IPS-NIHi7 (cell line): ENCODE measurements at regions not wholly inside any gene's neighbourhood (a gene's known extent, or its start where the extent isn't known, plus 50 kb on each side); places are given as distances from the start of the nearest gene placed in this dataset.

ENCODE experiments used
- DNase-seq: peaks from one replicate; pipeline ENCODE4 v3.0.0; 2012; ENCODE audit warnings: mixed read lengths; ENCODE audit errors: extremely low spot score

DNA sequence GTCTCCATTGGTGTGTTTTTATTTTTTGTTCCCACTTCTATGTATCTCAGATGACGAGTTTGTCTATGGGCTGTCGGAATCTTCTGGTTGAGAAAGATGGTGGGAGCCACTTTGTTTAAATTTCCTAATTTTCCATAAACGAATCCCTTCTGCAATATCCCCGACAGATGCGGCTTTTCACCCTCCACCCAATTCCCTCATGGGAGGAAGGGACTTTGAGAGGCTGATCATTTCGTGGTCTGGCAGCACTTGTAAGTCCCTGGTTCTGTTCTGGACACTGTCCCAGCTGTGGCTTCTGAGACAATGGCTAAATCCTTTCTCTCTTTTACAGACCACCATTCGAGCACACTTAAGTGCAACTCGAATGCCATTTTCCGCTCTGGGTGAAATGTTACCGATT lies 72.2 kb upstream of the PUDP start:
- no peak for DNase-seq

DNA sequence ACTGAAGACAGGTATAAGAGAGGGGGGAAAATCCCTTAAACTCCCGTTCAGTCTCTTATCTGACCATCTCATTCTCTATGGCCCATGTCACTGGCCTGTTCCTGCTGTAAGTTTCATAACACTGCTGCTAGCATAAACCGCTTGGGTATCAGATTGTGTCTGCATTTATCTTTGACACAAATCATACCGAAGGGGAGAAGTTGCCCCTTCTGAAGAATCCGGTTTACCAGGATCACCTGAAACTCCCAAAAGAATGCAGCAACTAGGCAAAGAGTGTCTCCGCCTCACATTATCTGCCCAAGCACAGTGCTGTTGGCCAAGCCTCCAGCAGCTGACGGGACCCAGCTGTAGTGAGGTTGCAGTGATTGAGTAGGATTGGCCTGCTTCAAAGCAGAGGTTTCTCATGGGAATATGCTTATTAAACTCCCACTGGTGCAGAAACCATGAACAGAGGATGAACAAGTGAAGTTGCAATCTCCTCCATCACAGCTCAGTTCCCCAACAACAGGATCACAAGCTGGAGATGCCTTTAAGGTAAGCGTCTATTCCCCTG lies 71.3 kb upstream of the PUDP start:
- DNase-seq, result peak; percentile 18

DNA sequence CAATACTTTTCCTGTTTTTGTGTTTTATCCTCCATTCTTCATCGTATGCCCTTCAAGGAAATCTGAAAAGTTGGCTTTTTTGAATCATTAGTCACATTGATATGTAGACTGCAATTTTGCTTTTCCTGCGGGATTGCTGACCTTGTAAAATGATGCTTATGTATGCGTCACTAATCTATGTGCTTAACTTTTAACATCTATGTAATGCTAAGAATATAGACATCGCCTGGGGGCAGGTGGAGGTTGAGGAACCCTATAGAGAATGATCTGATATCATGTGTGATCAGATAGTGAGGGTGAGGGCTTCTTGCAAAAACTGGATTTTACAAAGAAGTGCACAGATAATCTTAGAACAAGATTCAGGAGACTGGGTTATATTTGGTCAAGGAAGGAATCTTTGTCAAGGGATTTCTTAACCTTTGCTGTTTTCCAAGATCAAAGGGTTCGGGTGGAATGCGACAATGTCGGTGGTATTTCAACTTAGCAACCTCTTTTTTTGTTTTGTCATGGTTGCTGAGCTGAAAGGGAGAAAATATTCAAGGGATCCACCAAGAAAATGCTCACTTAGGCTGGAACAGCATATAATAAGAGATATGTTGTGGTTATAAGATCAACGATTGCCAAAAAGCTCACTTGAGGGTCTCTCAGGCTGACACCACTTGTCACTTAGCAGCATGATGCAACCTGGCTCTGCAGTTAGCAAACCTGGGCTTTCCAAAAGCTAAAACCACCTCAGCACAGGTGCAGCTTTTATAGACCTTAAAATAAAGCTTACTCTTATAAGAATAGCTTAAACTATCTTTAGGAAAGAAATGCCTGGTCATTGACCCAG lies 70.6 kb upstream of the PUDP start:
- no peak for DNase-seq

DNA sequence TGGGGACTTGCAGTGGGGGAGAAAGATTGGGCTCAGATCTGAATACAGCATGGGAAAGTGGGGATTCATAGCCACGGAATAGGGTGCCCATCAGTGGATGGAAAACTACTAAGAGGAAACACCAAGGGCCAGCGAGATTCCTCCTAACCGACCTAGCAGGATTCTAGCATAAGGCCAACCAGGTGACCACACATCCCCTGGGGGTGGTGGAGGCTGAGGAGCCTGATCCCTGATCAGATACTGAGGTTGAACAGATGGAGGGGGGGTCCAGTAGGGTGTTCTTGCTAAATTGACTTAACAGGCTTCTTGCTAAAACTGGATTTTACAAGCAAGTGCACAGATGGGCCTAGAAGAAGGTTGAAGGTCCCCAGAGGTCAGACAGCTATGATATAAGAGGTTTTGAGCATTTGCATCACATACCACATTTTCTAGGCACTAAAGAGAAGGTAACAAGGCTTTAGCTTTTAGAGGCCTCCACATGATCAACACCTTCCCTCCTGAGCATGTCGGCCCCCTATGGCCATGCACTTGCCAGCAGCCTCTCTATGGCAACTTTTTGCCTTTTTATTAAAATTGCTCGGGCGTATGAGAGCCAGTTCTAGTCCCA lies 69.1 kb upstream of the PUDP start:
- no peak for DNase-seq

DNA sequence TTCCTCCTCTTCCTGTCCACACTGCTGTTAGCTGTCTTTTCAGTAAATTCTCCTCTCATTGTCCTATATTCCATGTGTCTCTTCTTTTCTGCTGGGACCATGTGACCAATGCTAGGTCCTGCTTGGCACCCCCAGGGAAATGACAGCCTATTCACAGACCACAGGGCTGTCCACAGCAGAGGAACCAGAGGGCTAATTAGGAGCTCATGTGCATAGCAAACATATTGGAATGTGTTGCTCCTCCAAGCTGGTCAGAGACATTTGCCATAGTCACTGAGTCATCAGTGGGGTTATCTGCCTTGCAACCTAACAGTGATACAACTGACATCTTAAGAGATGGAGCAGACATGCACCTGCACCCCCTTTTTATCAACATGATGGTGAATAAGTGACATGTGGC lies 67.9 kb upstream of the PUDP start:
- no peak for DNase-seq

DNA sequence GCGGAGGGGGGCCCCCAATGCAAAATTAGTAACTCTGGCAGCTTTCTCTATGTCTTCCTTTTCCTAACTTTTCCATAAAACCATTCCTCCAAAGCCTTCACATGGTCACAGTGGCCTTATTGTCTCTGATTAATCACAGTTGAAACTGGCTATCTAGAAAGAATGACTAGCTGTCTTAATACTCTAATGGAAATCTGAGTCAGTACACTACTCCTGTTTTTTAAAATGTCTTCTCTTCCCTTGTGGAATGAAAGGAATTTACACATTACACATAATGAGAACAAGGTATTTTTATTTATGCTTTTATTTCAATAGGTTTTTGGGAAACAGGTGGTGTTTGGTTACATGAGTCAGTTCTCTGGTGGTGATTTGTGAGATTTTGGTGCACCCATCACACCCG lies 66.3 kb upstream of the PUDP start:
- no peak for DNase-seq

DNA sequence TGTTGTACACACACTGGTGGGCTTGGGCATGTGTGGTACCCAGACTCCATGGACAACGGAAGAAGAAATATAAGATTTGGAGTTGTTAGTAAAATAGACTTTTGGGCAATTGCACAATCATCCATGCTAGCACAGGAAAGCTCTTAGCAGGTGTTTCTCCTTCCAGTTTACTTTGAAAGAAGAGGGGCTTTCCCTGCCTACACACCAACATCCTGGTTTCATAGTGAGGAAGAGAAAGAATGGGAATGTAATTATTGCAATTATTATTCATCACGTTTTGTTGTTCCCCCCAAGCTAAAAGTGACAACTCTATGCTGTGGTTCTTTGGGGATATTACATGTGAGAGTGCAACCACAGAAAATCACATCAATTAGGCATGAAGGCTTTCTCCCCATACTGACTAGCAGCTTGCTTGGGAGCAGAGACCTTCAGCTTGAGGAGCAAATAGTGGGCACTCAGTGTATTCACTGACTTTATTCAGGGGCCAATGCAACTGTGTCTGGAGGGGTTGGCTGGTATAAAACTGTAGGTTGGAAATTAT lies 57.2 kb upstream of the PUDP start:
- DNase-seq, result no peak

DNA sequence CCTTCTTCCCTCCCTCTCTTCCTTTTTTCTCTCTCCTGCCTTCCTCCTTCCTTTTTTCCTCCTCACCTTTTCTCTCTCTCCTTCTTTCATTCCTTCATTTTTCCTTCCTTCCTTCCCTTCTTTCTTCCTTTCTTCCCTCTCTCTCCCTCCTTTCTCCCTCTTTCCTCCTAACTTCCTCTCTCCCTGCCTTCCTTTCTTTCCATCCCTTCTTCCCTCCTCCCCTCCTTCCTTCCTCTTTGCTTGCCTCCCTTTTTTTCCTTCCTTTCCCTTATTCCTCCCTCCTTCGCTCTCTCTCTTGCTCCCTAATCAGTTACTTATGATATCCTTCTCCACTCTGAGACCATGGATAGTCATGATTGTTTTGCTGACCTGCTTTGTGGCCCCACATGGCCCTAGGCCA lies 56.7 kb upstream of the PUDP start:
- no peak for DNase-seq

DNA sequence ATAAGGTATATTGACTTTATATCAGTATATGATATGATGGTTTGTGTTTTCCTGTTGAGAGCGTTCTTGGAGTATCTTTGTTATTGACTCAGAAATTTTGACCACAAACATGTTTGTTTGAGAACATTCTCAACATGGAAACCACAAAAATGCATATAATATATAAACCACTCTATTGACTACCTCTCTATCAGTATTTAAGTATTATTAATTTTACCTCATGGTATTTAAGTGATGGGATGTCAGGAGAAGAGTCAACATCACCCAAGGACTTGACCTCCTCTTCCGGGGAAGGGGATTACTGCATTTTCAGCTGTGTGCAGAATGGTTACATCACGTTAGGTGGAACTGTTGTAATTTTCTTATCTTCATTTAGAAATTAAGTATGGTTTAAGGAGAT lies 54.3 kb upstream of the PUDP start:
- no peak for DNase-seq

DNA sequence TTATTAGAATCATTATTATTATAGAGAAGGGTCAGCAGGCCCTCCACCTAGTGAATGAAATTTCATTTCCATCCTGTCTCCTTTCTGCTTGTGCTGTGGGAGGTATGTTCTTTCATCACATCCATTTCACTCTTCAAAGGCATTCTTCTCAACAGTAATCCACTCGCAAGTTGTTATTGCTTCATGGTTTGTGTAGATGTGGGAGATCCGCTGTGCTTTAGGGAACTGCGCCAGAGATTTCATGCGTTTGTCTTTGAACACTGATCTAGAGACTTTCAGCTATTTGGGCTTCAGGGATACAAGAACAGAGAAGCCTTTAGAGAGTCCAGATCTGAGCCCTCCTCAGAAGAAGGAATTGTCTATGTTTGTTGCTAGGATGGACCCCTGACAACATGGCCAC lies 53.5 kb upstream of the PUDP start:
- no peak for DNase-seq

DNA sequence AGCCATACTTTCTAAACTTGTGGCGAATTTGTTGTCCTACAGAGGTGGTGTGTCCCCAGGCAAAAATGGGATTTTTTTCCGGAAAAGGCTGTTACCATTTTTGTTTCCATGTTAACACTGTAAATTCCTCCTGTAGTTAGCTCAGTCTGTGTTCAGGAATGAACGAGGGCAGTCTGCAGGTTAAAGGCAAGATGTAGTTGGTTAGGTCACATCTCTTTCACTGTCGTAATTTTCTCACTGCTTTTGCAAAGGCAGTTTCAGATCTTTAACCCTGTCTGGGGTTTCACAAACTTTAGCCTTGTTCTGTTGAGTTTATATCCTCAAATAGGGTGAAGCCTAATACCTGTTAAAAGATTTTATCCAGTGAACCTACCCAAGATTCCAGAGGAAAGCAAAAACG lies 50.5 kb upstream of the PUDP start:
- DNase-seq, result no peak
